ENCODE measurements at regions not wholly inside any gene's neighbourhood (a gene's known extent, or its start where the extent isn't known, plus 50 kb on each side); places are given as distances from the start of the nearest gene placed in this dataset.
"Not testable (repeated sequence)": the region's sequence is repeated elsewhere in the genome, so short reads cannot be mapped to it uniquely, and the experiment has no call there.

- no peak for DNase-seq
Observed at GRCh38 chr13:80740071-80740470, 399.1 kb upstream of the SPRY2 start.

- no peak for DNase-seq
Observed at GRCh38 chr13:80737513-80737912, 396.6 kb upstream of the SPRY2 start.

DNA sequence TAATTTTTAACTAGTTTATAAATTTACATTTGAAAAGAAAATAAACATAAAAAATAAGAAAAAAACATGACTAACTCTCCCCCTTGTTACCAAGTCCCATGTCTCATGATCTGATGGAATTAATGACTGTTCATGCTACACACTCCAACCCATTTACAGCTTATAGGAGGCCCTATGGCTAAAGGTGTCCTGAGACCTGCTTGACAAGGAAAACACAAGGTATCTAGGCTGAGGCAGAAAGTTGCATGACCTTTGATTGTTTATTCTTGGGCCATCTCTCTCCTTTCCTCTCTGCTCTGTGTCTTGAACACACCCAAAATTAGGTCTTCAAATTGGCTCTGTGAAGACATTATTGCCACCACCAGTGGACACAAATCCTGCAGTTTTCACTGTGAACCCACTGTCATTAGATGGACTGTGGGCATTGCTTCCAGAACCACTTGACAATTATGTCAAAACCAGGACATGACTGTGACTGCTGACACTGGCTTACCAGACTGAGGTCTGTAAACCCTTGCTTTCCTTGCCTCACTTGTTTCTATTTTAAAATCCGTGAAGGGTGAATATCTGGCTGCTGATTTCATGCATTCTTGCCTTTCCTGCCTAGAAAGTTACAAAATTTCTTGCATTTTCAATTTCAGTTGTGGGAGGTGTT lies 386.5 kb upstream of the SPRY2 start:
- no peak for DNase-seq

GRCh38 chr13:80726868-80727267 lies 385.9 kb upstream of the SPRY2 start:
- no peak for DNase-seq

GRCh38 chr13:80721689-80722088 lies 380.8 kb upstream of the SPRY2 start:
- no peak for DNase-seq

- DNase-seq, result no peak
Observed at GRCh38 chr13:80718970-80719369, 378.0 kb upstream of the SPRY2 start.

GRCh38 chr13:80717776-80718175 lies 376.9 kb upstream of the SPRY2 start:
- no peak for DNase-seq

DNA sequence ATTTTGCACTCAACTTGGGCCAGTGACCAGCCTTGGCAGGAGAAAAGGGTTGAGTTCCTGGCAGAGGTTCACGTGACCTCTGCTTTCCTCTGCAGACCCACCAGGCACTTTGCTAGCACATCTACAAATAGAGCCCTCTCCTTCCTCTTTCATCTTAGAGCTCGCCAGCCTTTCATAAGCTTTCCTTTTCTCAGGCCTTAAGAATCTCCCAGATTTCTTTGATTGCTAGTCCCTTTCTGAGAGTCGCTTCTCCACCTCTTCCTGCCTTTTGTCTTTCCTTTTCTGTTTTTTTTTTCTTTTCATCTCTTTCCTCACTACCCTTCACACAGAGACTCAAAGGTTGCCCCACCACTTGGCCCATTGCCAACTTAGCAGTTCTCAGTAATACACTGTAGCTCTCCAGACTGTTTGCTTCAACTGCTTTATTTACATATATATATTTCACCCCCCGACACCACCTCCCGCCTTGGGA lies 375.7 kb upstream of the SPRY2 start:
- no peak for DNase-seq

DNA sequence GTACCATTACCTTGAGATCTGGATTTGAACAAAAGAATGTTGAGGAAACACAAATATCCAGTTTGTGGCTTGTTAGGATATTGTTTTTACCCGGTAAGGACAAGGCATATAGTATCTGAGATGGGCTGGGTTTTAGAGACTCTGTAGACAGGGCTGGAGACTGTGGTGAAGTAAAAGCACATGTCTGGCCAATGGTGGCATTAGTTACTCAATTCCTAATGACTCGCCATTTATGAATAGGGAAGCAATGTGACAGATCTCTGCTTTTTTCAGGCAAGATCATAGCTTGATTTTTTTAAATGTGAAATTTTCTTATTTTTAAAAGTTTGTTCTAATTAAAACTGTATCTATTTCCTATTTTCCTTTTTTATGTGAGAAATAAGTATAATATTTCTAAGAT lies 371.1 kb upstream of the SPRY2 start:
- DNase-seq, result no peak

- no peak for DNase-seq
Observed at GRCh38 chr13:80708791-80709190, 367.9 kb upstream of the SPRY2 start.

- no peak for DNase-seq
Observed at GRCh38 chr13:80707000-80707983, 366.4 kb upstream of the SPRY2 start.

DNA sequence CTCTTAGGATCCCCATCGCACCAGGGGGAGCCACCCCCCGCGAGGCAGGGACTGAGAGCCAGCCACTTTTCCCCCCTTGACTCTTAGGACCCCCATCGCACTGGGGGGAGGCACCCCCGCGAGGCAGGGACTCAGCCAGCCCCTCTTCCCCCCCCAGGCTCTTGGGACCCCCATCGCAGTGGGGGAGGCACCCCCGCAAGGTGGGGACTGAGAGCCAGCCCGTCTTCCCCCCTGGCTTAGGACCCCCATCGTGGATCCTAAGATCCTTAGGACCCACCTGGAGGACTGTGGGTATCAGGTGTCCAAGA lies 365.2 kb upstream of the SPRY2 start:
- no peak for DNase-seq

GRCh38 chr13:80705371-80706163 lies 364.6 kb upstream of the SPRY2 start:
- DNase-seq, result no peak

- no peak for DNase-seq
Observed at GRCh38 chr13:80704369-80704768, 363.4 kb upstream of the SPRY2 start.

DNA sequence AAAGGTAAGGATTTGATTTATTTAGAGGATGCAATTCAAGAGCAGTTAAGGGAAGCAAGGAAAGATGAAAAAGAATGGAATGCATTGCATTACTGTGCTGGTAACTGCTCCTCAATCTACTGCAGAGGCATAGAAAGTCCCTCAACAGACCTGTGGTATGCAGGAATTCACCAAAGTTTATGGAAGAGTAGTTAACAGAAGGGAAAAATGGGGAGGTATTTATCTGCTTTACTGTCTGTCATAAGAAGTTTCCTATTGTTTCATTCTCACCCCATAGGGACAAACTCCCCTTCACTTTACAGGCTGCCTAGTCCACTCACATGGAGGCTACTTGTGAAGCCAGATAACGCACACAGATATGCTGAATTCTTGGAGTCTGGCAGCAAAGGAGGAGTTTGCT lies 354.9 kb upstream of the SPRY2 start:
- DNase-seq, result no peak

DNA sequence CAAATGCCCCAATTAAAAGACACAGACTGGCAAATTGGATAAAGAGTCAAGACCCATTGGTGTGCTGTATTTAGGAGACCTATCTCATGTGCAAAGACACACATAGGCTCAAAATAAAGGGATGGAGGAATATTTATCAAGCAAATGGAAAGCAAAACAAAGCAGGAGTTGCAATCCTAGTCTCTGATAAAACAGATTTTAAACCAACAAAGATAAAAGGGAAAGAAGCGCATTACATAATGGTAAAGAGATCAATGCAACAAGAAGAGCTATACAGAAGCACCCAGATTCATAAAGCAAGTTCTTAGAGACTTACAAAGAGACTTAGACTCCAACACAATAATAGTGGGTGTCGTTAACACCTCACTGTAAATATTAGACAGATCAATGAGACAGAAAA lies 350.9 kb upstream of the SPRY2 start:
- not testable (repeated sequence) for DNase-seq

DNA sequence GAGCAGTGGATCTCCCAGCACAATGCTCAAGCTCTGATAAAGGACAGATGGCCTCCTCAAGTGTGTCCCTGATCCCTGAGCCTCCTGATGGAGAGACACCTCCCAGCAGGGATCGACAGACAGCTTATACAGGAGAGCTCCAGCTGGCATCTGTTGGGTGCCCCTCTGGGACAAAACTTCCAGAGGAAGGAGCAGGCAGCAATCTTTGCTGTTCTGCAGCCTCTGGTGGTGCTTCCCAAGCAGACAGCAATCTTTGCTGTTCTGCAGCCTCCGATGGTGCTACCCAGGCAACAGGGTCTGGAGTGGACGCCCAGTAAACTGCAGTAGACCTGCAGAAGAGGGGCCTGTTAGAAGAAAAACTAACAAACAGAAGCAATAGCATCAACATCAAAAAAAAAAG lies 349.3 kb upstream of the SPRY2 start:
- DNase-seq, result no peak

GRCh38 chr13:80688593-80688992 lies 347.7 kb upstream of the SPRY2 start:
- DNase-seq, result no peak

- DNase-seq, result no peak
Observed at GRCh38 chr13:80685942-80686341, 345.0 kb upstream of the SPRY2 start.

- no peak for DNase-seq
Observed at GRCh38 chr13:80684217-80684991, 343.5 kb upstream of the SPRY2 start.

- DNase-seq, result no peak
Observed at GRCh38 chr13:80680786-80681366, 339.9 kb upstream of the SPRY2 start.

DNA sequence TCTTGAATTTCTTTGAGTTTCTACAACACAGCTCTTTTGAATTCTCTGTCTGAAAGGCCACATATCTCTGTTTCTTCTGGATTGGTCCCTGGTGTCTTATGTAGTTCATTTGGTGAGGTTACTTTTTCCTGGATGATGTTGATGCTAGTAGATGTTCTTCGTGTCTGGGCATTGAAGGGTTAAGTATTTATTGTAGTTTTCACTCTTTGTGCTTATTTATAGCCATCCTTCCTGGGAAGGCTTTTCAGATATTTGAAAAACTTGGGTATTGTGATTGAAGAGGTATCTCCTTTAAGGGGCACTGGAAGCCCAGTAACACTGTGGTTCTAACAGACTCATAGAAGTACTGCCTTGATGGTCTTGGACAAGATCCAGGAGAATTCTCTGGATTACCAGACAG lies 338.5 kb upstream of the SPRY2 start:
- no peak for DNase-seq
